Activated CD4-positive, alpha-beta T cell treated with anti-CD3 and anti-CD28 coated beads, Interleukin-2, amount 10 ng/mL, durations not matched to agents 24 days and 14 days (primary cell): ENCODE measurements at regions not wholly inside any gene's neighbourhood (a gene's known extent, or its start where the extent isn't known, plus 50 kb on each side); places are given as distances from the start of the nearest gene placed in this dataset.
A peak's percentile ranks its signal among the peaks of the same experiment; 100 is the strongest.

Source experiments
- DNase-seq: peaks from one replicate; pipeline ENCODE4 v3.0.0; 2022
- H3K27ac Mint-ChIP-seq: one replicate; pipeline ENCODE4 v1.8.0; 2022; ENCODE audit warnings: mild to moderate bottlenecking, mixed read lengths
- H3K27me3 Mint-ChIP-seq: one replicate; pipeline ENCODE4 v1.8.0; 2022; ENCODE audit warnings: mixed read lengths
- H3K36me3 Mint-ChIP-seq: one replicate; pipeline ENCODE4 v1.8.0; 2022; ENCODE audit warnings: low read depth, mild to moderate bottlenecking, mixed read lengths
- H3K4me1 Mint-ChIP-seq: one replicate; pipeline ENCODE4 v1.8.0; 2021; ENCODE audit warnings: mixed read lengths
- H3K4me3 Mint-ChIP-seq: one replicate; pipeline ENCODE4 v1.8.0; 2022; ENCODE audit warnings: mild to moderate bottlenecking, moderate library complexity, mixed read lengths
- H3K9me3 Mint-ChIP-seq: one replicate; pipeline ENCODE4 v1.8.0; 2021; ENCODE audit warnings: mixed read lengths
- intact Hi-C: fragments of 100-400 bp; cut with micrococcal nuclease; formaldehyde crosslinking; loops from one replicate; pipeline ENCODE4 v1.15.1; 2023

GRCh38 chr1:193633991-193634390 lies 447.6 kb upstream of the B3GALT2 start:
- Mint-ChIP-seq H3K4me1 (peaks cover 13% of the 10 kb centered on the region), H3K36me3 (peaks cover 3% of the 10 kb centered on the region), H3K27me3 (peaks cover 7% of the 10 kb centered on the region), H3K4me3 (no peak overlapping the region), H3K9me3 (peaks cover 32% of the 10 kb centered on the region), H3K27ac (no peak overlapping the region)
- no peak for DNase-seq
- intact Hi-C loops, result no loop called here

- H3K4me1 Mint-ChIP-seq, result peaks cover 13% of the 10 kb centered on the region
- H3K27ac Mint-ChIP-seq, result no peak overlapping the region
- intact Hi-C loops, result no loop called here
- H3K36me3 Mint-ChIP-seq, result peaks cover 3% of the 10 kb centered on the region
- no peak overlapping the region for H3K4me3 Mint-ChIP-seq
- peaks cover 8% of the 10 kb centered on the region for H3K27me3 Mint-ChIP-seq
- DNase-seq, result no peak
- H3K9me3 Mint-ChIP-seq, result peaks cover 27% of the 10 kb centered on the region
Measured at GRCh38 chr1:193633093-193633492, 446.7 kb upstream of the B3GALT2 start.

GRCh38 chr1:193631306-193631705 lies 444.9 kb upstream of the B3GALT2 start:
- no peak overlapping the region for H3K4me3 Mint-ChIP-seq
- no peak overlapping the region for H3K27ac Mint-ChIP-seq
- peaks cover 3% of the 10 kb centered on the region for H3K36me3 Mint-ChIP-seq
- peaks cover 8% of the 10 kb centered on the region for H3K27me3 Mint-ChIP-seq
- peaks cover 22% of the 10 kb centered on the region for H3K9me3 Mint-ChIP-seq
- no peak for DNase-seq
- peaks cover 13% of the 10 kb centered on the region for H3K4me1 Mint-ChIP-seq
- intact Hi-C loops, result no loop called here

- Mint-ChIP-seq H3K4me3 (no peak overlapping the region), H3K4me1 (peaks cover 9% of the 10 kb centered on the region), H3K27ac (no peak overlapping the region), H3K27me3 (peaks cover 8% of the 10 kb centered on the region), H3K9me3 (peaks cover 22% of the 10 kb centered on the region), H3K36me3 (peaks cover 3% of the 10 kb centered on the region)
- intact Hi-C loops, result no loop called here
- no peak for DNase-seq
Measured at GRCh38 chr1:193629875-193630274, 443.5 kb upstream of the B3GALT2 start.

GRCh38 chr1:193626695-193627094 lies 440.3 kb upstream of the B3GALT2 start:
- intact Hi-C loops, result no loop called here
- DNase-seq, result no peak
- H3K27ac Mint-ChIP-seq, result no peak overlapping the region

GRCh38 chr1:193625255-193625654 lies 438.8 kb upstream of the B3GALT2 start:
- Mint-ChIP-seq H3K27ac (no peak overlapping the region), H3K36me3 (peaks cover under 1% of the 10 kb centered on the region), H3K4me1 (peaks cover under 1% of the 10 kb centered on the region), H3K4me3 (no peak overlapping the region), H3K9me3 (peaks cover 12% of the 10 kb centered on the region), H3K27me3 (peaks cover 5% of the 10 kb centered on the region)
- intact Hi-C loops, result no loop called here
- no peak for DNase-seq

More at GRCh38 chr1:193626695-193627094, 440.3 kb upstream of the B3GALT2 start:
- Mint-ChIP-seq H3K4me3 (no peak overlapping the region), H3K27me3 (peaks cover 8% of the 10 kb centered on the region), H3K9me3 (peaks cover 16% of the 10 kb centered on the region), H3K36me3 (peaks cover 3% of the 10 kb centered on the region), H3K4me1 (peaks cover 3% of the 10 kb centered on the region)

GRCh38 chr1:193619911-193620310 lies 433.5 kb upstream of the B3GALT2 start:
- Mint-ChIP-seq H3K27me3 (no peaks in the 10 kb centered on the region), H3K9me3 (peaks cover 23% of the 10 kb centered on the region), H3K36me3 (peaks cover 1% of the 10 kb centered on the region), H3K4me3 (no peak overlapping the region), H3K27ac (no peak overlapping the region), H3K4me1 (peaks cover under 1% of the 10 kb centered on the region)
- intact Hi-C loops, result no loop called here
- DNase-seq, result no peak

- no peak for DNase-seq
- Mint-ChIP-seq H3K36me3 (peaks cover 4% of the 10 kb centered on the region), H3K27me3 (no peaks in the 10 kb centered on the region), H3K4me1 (peaks cover 7% of the 10 kb centered on the region), H3K27ac (no peak overlapping the region), H3K9me3 (peaks cover 34% of the 10 kb centered on the region), H3K4me3 (no peak overlapping the region)
- intact Hi-C loops, result no loop called here
Measured at GRCh38 chr1:193614817-193615216, 428.4 kb upstream of the B3GALT2 start.

- Mint-ChIP-seq H3K36me3 (peaks cover 6% of the 10 kb centered on the region), H3K4me3 (no peak overlapping the region), H3K9me3 (peaks cover 30% of the 10 kb centered on the region), H3K4me1 (peaks cover 12% of the 10 kb centered on the region), H3K27ac (no peak overlapping the region), H3K27me3 (no peaks in the 10 kb centered on the region)
- no peak for DNase-seq
- intact Hi-C loops, result no loop called here
Measured at GRCh38 chr1:193614275-193614674, 427.9 kb upstream of the B3GALT2 start.

GRCh38 chr1:193613041-193613440 lies 426.6 kb upstream of the B3GALT2 start:
- H3K27ac Mint-ChIP-seq, result no peak overlapping the region
- H3K36me3 Mint-ChIP-seq, result peaks cover 13% of the 10 kb centered on the region
- H3K4me3 Mint-ChIP-seq, result no peak overlapping the region
- intact Hi-C loops, result no loop called here
- H3K9me3 Mint-ChIP-seq, result peaks cover 33% of the 10 kb centered on the region
- H3K27me3 Mint-ChIP-seq, result no peaks in the 10 kb centered on the region
- H3K4me1 Mint-ChIP-seq, result peaks cover 19% of the 10 kb centered on the region
- no peak for DNase-seq

- intact Hi-C loops, result no loop called here
- Mint-ChIP-seq H3K36me3 (peaks cover 13% of the 10 kb centered on the region), H3K4me1 (peaks cover 23% of the 10 kb centered on the region), H3K4me3 (no peak overlapping the region), H3K27me3 (no peaks in the 10 kb centered on the region), H3K9me3 (peaks cover 25% of the 10 kb centered on the region), H3K27ac (no peak overlapping the region)
- no peak for DNase-seq
Measured at GRCh38 chr1:193609592-193609991, 423.2 kb upstream of the B3GALT2 start.

- no peak overlapping the region for H3K27ac Mint-ChIP-seq
- peaks cover 18% of the 10 kb centered on the region for H3K9me3 Mint-ChIP-seq
- DNase-seq, result no peak
- no peak overlapping the region for H3K4me3 Mint-ChIP-seq
- H3K4me1 Mint-ChIP-seq, result peaks cover 19% of the 10 kb centered on the region
- H3K27me3 Mint-ChIP-seq, result no peaks in the 10 kb centered on the region
- intact Hi-C loops, result no loop called here
- H3K36me3 Mint-ChIP-seq, result peaks cover 13% of the 10 kb centered on the region
Measured at GRCh38 chr1:193607787-193608186, 421.4 kb upstream of the B3GALT2 start.

- Mint-ChIP-seq H3K36me3 (peaks cover 13% of the 10 kb centered on the region), H3K27ac (no peak overlapping the region), H3K4me1 (peaks cover 21% of the 10 kb centered on the region), H3K9me3 (peaks cover 18% of the 10 kb centered on the region), H3K27me3 (no peaks in the 10 kb centered on the region), H3K4me3 (no peak overlapping the region)
- no peak for DNase-seq
- intact Hi-C loops, result no loop called here
Measured at GRCh38 chr1:193606035-193606434, 419.6 kb upstream of the B3GALT2 start.

GRCh38 chr1:193602705-193603104 lies 416.3 kb upstream of the B3GALT2 start:
- Mint-ChIP-seq H3K27ac (no peak overlapping the region), H3K4me1 (peaks cover 9% of the 10 kb centered on the region)

GRCh38 chr1:193593147-193593885 lies 406.9 kb upstream of the B3GALT2 start:
- peaks cover 17% of the 10 kb centered on the region for H3K4me1 Mint-ChIP-seq
- intact Hi-C loops, result no loop called here
- DNase-seq, result no peak
- H3K4me3 Mint-ChIP-seq, result peak overlapping the region; percentile 0
- peaks cover 12% of the 10 kb centered on the region for H3K9me3 Mint-ChIP-seq
- H3K36me3 Mint-ChIP-seq, result peaks cover 2% of the 10 kb centered on the region
- H3K27ac Mint-ChIP-seq, result no peak overlapping the region
- peaks cover 1% of the 10 kb centered on the region for H3K27me3 Mint-ChIP-seq

More at GRCh38 chr1:193602705-193603104, 416.3 kb upstream of the B3GALT2 start:
- Mint-ChIP-seq H3K36me3 (peaks cover 4% of the 10 kb centered on the region), H3K4me3 (no peak overlapping the region), H3K9me3 (peaks cover 9% of the 10 kb centered on the region), H3K27me3 (no peaks in the 10 kb centered on the region)
- DNase-seq, result no peak
- intact Hi-C loops, result no loop called here
